ENCODE measurements at regions not wholly inside any gene's neighbourhood (a gene's known extent, or its start where the extent isn't known, plus 50 kb on each side); places are given as distances from the start of the nearest gene placed in this dataset.

- FAIRE-seq = no peak
- Histone ChIP-seq H3K9me1 (ENCODE audit: control insufficient read depth, insufficient read depth, low read length) (no peaks in the 10 kb centered on the region), H3K36me3 (ENCODE audit: control insufficient read depth, insufficient read depth, low read length) (no peaks in the 10 kb centered on the region), H3K27ac (ENCODE audit: extremely low read depth, low read depth, low read length) (no peak overlapping the region), H3K4me2 (ENCODE audit: insufficient read depth, low read length) (no peak overlapping the region), H3K27me3 (ENCODE audit: control insufficient read depth in 2 of 2, insufficient read depth in 2 of 2, low read length in 2 of 2) (no peaks in the 10 kb centered on the region), H2AFZ (ENCODE audit: low read depth, low read length) (no peak overlapping the region), H3K9ac (ENCODE audit: insufficient read depth in 1 of 2, low read depth in 2 of 2, low read length in 2 of 2) (no peak overlapping the region), H3K9me3 (replicated peaks; ENCODE audit: control insufficient read depth, insufficient read depth, low read depth, low read length) (no peaks in the 10 kb centered on the region), H3K79me2 (ENCODE audit: control insufficient read depth, insufficient read depth, low read length) (no peaks in the 10 kb centered on the region), H3K4me3 (no peak overlapping the region), H3K4me1 (replicated peaks in 1 of 2; ENCODE audit: control insufficient read depth in 2 of 2, insufficient read depth in 2 of 2, low read length in 2 of 2) (no peaks in the 10 kb centered on the region), H4K20me1 (replicated peaks; ENCODE audit: control insufficient read depth, insufficient read depth, low read length) (no peaks in the 10 kb centered on the region)
- ChIA-PET POLR2A (no interaction called here), CTCF (ENCODE audit: low intra/inter-chr PET ratio) (no interaction called here)
- TF ChIP-seq POLR2AphosphoS5 (IDR thresholded peaks at IDR 0.05; ENCODE audit: control insufficient read depth, insufficient read depth, low read depth, low read length) = no peak
- DNase-seq (ENCODE audit: extremely low read depth in 1 of 4, low spot score in 3 of 4) = no peak
- WGBS (ENCODE audit: insufficient coverage, low coverage, missing lambda C conversion rate) = 11% methylated on average over 1 of the region's 1 CpG
- no TSS peak for BruUV-seq (replicated peaks)
- in situ Hi-C loops (cut with MboI) = no loop called here
- ATAC-seq = no peak
- intact Hi-C loops (cut with micrococcal nuclease) = no loop called here
Observed at GRCh38 chr4:106418444-106418843, 49.9 kb upstream of the GIMD1 start.
